Limb (tissue), 2 donors: ENCODE measurements at regions not wholly inside any gene's neighbourhood (a gene's known extent, or its start where the extent isn't known, plus 50 kb on each side); places are given as distances from the start of the nearest gene placed in this dataset.

ENCODE experiments used
- DNase-seq, 2 donors: peaks; one replicate each; pipeline ENCODE4 v3.0.0-alpha.2; 2016; ENCODE audit errors: extremely low spot score in 2 of 2

DNA sequence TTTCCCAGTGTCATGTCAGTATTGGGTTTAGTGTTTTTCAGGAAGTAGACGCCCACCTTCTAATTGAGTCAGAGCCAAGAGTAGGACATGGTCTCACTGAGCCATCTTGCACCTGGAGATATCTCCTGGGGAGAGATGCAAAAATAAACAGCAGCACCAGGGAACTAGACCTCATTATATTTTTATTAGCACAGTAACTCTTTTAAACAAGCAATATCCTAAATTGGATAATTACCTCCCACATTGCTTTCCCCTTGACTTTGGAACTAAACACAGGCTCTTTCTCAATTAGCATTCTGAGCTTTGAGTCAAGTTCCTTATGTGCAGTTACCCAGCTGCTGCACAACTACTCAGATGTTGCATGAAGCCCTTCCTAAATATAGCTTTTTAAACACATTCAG is 175.4 kb downstream of the IBTK start:
- no peak for DNase-seq

DNA sequence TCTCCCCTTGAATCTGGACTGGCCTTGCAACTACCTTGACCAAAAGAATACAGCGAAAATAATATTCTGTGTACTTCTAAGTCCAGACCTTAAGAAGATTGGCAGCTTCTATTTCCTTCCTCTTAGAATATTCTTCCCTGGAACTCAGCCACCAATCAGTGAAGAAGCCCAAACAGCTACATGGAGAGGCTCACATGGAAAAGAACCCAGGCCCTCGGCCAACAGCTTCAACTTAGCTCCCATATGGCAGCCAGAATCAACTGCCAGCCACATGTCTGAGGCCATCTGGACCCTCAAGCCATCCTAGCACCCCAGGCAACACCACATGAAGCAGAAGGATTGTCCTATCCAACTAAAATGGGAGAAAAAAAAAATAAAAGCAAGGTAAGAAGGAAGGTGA is 178.8 kb downstream of the IBTK start:
- DNase-seq: no peak

DNA sequence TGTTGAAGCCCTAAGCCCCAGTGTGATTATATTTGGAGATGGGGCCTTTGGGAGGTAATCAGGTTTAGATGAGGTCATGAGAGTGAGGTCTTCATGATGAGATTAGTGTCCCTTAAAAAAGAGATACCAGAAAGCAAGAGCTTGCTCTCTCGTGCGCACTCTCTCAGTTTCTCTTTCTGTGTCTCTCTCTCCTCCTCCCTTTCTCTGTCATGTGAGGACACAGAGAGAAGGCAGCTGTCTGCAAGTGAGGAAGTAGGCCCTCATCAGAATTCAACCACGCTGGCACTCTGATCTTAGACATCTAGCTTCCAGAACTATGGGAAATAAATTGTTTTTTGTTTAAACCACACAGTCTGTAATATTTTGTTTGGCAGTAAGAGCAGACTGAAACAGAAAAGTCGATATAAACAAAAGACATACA is 180.5 kb downstream of the IBTK start:
- no peak for DNase-seq

DNA sequence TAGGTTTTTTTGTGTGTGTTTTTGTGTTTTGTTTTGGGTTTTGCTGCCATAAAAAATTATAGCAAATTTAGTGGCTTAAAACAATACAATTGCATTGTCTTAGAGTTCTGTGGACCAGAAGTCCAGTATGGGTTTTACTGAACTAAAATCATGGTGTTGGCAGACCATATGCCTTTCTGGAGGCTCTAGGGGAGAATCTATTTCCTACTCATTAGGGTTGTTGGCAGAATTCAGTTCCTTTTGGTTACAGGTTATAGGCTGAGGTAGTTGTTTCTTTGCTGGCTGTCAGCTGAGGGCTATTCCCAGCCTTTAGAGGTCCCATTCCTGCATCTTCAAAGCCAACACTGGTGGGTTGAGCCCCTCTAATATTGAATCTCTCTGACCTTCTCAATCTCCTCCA is 181.3 kb downstream of the IBTK start:
- DNase-seq: no peak

DNA sequence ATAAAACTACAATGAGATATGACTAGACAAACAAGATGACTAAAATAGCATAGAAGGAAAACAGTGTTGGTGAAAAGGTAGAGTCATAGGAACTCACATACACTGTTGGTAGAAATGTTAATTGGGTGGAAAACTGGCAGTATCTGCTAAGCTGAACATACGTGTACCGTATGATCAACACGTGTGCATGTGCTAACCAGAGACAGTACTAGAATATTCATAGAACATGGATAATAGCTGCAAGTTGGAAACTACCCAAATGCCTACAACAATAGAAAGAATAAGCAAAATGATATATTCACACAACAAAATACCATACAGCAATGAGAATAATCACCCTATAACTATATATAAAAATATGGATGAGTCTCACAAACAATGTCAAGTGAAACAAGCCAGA is 184.0 kb downstream of the IBTK start:
- no peak for DNase-seq

DNA sequence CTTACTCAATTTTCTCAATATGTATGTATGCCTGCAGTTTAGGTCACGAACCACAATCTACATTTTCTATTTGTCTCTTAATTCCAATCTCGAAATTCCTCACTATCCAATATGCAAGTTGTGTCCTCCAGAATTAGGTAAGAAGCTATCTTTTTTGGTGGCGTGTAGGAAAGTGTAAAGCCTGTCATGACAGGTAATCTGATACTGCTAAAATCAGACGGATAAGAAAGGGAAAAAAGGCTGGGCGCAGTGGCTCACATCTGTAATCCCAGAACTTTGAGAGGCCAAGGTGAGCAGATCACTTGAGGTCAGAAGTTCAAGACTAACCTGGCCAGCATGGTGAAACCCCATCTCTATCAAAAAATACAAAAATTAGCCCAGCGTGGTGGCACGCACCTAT is 185.3 kb downstream of the IBTK start:
- DNase-seq: no peak

DNA sequence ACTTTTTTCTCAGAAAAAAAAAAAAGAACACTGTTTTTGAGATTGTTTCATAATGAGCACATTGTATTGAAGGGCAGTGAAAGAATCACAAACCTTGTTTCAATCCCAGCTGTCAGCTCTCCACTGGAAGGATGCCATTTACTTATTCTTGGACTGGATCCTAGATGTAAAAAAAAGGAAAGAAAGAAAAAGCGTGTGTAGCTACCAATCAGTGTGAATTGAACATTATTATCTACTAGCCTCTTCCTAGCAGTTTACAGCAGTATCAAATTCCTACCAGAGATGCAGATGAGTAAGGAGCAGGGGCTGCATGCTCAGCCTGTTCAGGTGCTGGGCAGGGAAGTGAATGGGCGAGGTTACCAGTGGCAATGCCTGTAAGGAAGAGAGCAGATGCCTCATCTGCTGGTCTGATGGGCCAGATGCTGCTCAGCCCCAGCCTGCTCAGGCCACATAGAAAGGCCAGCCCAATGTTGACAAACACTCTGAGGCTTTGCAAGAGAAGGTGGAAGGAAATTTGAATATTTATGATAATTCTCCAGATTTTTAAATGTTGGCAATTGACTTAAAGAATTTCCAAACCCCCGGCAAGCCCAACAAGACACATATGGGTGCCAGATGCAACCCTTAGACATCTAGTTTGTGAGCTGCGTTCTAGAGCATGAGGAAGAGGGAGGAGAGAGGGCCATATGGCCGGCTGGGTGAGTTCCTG is 189.5 kb downstream of the IBTK start:
- peak in 1 of 2 donors; percentile 50 for DNase-seq

DNA sequence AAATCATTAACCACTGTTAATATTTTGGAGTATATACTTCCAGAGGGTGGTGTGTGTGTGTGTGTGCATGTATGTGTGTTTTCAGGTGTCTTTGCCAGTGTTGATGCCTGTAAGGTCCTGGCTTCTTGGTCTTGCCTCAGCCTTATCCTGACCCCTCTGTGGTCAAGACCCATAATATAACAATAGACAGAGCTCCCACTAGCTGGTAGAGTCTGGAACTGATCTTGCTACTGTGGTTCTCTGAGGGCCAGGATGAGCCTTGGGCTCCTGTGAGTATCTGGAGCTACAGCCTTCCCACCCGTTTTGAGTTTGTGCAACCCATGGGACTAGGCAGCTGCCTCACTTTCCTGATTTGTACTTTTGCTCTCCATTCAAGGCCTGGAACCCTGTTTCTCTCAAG is 191.0 kb downstream of the IBTK start:
- no peak for DNase-seq

DNA sequence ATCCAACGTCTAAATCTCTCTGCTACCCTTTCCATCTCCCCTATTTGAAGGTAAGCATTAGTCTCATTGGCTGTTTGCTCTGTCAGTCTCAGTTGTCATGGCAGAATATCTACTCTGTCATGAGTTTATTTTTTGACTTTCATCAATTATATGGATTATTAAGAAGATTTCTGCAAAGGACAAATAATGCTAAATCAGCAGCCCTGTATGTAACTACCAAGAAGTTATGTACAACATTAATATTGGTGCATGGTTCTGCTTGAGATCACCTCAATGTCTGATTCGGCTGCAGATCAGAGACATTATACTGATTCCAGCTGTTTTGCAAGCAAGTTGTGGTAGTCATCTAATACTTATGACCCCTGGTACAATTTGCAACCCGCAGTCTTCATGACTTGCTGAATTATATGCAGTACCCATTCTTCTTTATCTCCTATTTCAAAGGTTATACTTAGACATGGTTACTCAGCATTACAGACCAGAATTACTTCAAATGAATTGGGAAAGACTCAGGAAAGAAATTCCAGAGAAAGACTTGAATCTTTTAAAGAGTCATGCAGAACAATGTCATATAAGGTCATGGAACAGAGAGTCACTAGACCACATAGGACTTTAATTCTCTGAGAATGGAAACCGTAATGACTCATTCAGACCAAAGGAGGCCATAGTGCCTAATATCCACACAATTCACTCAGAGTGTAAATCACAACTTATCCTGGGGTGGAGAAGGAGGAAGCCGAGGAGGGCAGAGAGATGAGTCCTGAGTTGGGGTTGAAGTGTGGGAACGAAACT is 201.4 kb downstream of the IBTK start:
- no peak for DNase-seq

DNA sequence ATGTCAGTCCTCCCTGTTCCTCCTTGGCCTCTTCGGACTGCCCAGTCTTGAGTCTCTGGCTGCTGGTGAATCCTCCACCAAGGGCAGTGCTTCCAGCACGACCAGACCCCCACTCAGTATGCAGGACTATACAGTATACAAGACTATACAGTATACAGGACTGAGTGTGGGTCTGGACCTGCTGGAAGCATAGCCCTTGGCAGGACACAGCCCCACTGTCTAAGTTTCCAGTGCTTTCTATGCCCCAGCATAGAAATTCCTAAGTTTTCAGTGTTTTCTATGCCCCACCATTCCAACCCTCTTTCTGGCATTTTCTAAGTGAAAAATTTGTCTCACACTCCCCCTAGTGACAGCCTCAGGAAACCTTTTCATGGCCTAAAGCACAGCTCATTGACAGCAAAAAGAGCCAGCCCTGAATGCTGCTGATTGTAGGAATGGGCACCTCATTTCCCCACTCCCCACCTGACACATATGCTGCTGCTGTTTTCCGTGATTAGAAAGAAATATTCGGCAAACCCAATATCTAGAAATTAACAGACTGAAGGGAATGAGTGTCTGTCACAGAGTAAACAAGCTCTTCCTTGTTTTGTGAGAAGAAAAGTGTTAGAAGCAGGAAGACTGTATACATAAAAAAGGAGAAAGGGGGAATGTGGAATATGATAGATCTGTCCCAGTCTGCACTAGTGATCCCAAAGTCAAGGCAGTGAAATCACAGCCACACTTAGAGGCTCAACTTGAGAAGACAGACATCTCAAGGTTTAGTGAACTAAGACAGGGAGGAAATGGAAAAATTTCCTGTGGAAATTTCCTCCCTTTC is 206.9 kb downstream of the IBTK start:
- DNase-seq: peak; percentile 53 to 75

DNA sequence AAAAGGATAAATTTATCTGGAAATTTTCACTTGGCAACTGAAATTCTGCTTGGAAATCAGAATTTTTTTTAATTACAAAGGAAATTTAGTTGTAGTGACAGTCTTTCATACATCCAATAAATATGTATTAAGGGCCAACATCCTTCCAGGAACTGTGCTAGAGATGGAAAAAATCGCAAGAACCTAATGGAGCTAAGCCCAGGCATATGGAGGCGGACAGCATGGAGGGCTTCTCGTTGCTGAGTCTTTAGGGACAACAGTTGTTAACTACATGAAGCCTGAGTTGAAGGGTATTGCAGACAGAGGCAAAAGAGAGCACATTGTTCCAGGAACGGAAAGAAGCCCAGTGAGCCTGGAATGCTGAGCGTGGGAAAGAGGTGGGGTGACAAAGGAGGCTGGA is 208.9 kb downstream of the IBTK start:
- DNase-seq: no peak

DNA sequence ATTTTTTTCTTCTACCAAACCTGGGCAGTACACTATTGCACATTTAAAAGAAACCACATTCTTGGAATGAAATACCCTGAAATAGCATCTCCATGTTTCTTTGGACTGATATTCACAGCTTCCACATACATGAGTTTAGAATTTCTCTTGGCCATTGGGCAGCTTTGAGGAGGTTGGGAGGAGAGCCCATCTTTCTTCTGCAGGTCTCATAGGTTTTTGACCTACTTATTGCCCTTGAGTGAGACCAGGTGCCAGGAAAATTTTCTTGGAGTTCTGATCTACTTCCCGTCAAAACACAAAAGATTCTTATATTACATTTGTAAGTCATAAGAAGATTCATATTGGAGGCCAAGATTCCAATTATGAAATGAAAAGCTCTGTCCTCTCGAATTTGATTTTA is 212.0 kb downstream of the IBTK start:
- peak in 1 of 2 donors; percentile 34 for DNase-seq

DNA sequence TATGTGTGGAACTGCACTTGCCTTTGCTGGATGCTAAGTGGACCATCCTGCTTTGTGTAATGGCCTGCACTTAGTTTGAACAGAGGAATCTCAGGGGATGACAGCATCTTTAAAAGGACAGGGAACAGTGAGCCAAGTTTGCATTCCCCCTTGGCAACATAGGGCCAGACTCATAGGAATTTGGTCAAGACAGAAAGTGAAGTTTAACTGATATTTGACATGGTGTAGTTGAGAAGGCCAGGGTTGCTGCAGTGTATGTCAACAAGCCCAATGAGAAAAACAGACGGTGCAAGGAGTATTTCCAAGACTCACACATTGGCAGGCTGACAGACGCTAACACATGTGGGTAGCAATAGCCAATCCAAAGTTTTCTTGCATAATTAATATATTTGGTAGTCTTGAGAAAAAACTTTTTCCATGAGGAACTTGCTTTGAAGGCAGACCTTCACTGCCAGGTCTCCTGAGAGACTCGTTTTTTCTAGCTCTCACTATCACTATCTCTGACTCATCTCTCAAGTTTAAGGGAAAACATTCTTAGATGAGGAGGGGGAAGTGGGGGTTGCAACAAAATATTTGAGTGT is 213.8 kb downstream of the IBTK start:
- DNase-seq: peak; percentile 34 to 36

DNA sequence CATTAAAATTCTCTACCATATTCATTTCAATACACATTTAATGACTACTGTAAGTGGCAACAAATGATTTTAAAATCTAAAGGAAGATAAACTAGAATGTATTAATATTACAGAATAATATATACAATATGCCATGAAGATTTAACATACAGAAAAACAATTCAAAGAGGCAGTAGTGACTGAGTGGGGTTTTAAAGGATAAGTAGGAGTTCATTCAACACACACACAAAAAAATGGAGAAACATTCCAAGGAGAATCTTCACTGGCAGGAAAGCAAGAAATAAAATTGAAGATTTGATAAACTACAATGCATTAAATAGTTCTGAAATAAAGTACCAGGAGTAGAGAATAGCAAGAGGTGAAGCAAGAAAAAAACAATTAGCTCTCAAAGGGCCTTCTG is 215.1 kb downstream of the IBTK start:
- DNase-seq: no peak

DNA sequence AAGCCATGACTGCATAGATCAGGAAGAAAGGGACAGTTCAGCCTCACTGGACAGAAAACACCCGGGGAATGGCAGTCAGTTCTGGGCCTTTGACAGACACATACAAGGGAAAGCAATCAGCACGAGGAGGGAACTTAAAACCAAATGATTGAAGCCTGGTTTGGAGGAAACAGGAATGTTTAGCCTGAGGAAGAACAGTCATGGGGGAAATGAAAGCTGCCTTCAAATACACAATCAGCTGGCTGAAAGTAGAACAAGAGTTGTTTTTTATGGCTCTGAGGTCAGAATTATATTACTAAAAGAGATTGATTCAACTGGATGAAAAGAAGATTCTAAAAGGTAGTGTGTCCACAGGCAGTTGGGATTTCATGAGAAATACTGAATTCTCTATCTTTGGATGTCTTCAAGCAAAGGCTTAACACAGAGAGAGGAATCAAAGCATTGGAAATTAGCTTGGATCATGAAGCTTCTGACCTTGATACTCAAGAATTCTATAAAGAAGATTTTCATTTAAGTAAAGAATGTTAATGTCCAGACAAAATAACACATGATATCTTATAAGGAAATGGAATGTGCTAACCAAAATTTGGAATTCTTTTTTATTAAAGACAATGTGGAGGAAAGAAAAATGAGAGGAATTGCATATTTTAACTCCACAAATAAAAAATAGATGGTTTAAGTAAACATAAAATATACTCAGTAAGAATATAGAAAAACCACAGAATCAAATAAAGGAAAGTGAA is 216.6 kb downstream of the IBTK start:
- DNase-seq: no peak

DNA sequence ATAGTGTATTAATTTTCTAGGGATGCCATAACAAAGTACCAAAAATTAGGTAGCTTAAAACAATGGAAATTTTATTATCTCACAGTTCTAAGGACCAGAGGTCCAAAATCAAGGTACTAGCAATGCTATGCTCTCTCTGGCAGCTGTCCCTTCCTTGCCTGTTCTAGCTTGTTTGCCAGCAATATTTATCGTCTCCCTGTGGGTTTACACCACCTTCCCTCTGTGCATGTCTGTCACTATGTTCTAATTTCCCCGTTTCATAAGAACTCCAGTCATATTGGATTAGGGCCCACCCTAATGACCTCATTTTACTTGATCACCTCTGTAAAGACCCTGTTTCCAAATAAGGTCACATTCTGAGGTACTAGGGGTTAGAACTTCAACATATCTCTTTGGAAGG is 217.2 kb downstream of the IBTK start:
- DNase-seq: no peak

DNA sequence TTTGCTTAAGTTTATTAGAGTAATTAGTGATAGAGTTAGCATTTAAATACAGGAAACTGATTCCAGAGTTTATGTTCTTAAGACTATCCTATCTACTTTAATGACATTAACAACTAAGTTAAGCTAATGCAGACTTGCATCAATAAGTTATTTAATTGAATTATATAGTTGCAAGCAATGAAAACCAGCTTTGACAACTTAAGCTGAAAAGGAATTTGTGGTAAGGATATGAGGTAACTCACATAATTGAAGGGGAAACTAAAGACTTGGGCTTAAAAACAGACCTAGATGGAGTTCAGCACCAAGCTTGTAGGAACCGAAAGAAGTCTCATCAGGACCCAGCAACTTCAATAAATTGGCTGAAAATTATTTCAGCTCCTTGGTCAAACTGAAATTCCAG is 222.3 kb downstream of the IBTK start:
- no peak for DNase-seq

DNA sequence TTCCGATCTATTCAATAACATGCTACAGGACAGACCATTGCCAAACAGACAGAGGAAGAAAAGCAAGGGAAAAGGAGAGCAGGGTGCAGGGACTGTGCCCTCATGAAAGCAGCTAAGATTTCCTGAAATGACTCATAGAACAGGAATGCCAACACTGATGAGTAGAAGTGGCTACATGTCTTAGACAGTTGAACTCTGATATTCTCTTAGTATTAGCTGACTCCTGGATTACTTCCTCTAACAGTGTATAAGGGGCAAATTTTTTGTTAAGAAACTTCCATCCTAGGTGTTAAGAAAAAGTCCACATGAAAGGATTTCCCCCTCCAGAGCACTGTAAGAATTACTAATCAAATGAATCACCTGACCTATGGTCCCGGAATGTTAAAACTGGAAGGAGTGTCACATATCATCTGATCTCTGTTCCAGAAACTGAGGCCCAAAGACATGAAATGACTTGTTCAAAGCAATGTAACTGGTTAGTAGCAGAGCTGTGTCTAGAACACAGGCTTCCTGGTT is 224.9 kb downstream of the IBTK start:
- DNase-seq: no peak

DNA sequence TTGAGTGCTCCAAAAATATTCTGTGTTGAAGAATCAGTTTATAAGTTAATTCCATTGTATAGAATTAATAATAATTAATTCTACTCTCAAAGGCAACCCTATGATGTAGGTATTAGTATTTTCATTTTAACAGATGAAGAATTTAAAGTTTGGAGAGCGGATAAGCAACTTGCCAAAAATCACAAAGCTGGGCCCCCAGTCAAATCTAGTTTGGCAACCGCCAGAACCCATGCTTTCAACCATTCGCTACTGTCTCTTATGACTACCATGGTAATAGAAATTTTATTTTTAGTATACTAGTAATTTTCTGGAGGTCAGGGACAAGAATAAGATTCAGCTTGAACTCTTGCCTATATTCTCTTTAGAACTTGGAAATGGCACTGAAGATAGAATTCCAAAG is 229.8 kb downstream of the IBTK start:
- DNase-seq: no peak

DNA sequence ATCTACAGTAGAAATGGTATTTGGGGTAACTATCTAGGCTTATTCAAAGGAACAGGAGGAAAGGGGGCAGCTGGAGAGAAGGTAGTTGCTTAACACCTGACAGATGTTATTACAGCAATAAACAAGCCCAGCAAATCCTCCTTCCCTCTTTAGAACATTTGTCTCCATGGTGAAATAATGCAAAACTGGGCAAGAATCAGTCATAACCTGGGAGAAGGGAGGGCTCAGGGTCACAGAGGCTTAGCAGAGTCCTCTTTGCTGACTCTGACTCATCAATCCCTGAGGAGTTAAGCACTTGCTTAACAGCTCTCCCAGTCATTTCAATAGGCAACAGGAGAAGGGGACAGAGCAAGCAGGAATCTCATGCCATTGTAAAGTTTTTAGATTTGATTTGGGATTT is 230.3 kb downstream of the IBTK start:
- DNase-seq: no peak

DNA sequence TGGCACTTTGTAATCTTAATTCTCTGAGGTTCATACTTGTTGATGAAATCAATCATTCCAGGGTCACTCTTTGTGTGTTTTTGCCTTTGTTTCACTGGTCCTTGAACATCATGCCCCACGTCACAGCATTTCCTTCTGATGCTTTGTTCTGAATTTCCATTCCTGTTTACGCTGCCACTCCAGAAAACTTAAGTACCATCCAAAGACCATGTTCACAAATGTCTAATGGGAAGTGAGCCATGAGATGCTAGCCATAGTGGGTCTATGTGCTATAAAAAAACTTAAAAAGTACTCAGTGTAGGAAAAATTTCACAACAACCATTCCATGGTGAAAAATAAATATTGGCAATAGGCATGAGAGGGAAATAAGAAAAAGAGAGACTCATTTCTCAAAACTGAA is 232.0 kb downstream of the IBTK start:
- no peak for DNase-seq
